GM18907 (cell line): ENCODE measurements at regions not wholly inside any gene's neighbourhood (a gene's known extent, or its start where the extent isn't known, plus 50 kb on each side); places are given as distances from the start of the nearest gene placed in this dataset.

Experiments
- ATAC-seq: cut with Tn5 transposase; IDR thresholded peaks from one replicate; pipeline ENCODE4 v1.9.1; 2021; ENCODE audit warnings: mild to moderate bottlenecking, moderate library complexity; ENCODE audit not compliant: unreplicated experiment

GRCh38 chr3:147755310-147755709 lies 346.1 kb downstream of the ZIC1 start:
- ATAC-seq = no peak

- no peak for ATAC-seq
Measured at GRCh38 chr3:147756476-147756875, 347.3 kb downstream of the ZIC1 start.

DNA sequence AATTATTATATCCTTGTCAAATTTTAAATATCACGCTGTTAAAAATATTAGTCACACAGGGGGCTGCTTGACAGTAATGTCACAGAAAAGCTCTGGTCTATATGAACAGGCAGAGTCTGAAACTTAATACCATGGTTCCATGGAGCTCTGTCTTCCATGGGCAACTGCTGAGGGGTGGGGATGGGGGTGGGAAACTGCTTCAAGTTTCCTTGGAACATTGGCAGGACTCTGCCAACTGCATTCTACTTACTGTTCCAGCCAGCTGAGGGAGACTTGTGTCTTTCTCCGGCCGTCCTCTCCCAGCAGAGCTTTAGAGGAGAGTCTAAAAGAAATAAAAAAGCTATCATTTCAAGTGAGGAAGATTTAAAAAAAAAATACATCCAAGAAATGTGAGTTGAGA lies 348.7 kb downstream of the ZIC1 start:
- no peak for ATAC-seq

DNA sequence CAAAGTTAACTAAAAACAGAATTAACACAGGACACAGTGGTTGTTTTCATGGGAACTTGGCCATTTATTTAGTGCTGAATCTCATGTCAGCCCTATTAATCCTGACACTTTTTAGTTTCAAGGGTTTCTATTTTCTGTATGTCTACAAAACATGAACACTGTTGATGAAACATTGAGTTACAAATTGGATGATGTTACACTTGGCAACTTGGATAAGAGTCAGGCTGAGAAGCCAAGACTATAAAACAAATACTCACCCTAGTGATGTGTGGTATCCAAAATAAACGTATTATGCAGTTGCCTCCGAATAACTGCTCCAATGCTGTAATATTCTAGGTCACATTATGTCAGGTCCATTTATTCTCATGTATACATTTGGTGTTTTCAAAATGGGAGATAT lies 349.6 kb downstream of the ZIC1 start:
- no peak for ATAC-seq

DNA sequence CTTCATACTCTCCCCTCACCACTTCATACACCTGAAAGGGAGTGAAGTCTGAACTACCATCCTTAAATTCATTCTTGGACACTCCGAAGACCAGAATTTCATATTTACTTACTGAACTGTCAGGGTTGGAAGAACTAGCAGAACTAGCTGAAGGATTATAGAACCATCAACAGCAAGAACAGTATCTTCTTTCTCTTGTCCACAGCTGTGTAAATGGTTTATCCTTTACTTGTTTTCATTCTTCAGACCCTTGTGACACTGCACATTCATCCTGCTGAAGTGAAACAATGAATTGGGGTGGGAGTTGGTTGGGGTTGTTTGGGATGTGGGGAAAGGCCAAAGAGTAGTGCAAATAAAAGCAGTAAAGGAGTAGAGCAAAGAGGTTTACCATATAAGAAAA lies 350.9 kb downstream of the ZIC1 start:
- ATAC-seq = no peak

DNA sequence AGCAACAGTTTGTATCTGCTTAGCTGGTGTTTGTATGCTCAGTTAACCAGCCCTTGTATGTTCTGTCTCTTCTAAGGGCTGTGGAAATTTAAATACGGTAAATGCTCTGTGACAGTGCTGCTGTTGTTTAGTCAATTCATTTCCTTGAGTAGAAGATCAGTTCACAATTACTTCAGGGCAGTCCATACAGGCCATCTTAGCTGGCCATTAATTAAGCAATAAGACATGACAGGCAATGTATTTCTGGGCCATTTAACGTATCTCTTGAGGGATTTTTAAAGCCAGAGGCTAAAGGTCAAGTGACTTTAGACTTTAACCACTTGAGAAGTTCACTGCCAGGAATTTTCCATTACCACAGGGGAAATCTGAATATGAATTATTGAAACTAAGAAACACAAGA lies 351.8 kb downstream of the ZIC1 start:
- ATAC-seq = no peak

DNA sequence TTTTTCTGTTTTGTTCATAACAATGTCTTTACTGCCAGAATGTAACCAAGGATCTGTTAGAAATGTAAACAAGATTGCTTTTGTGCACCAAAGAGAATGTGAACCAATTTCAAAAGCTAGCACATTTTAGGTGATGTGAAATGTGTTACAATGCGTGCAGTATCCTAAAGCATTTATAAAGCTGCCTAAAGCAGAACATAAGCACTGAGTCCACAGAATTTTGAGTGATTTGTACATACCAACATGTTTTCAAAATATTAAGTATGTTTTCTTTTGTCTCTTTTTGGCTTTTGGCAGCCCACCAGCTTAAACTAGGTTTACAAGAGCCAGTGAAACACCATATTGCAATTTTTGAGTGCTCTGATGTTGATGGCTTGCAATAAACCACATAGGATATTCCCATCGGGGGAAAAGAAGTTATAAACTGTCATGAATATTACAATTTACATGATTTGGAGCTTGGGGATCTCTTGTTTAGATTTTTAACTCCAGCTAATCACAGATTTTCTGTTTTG lies 364.0 kb downstream of the ZIC1 start:
- no peak for ATAC-seq

DNA sequence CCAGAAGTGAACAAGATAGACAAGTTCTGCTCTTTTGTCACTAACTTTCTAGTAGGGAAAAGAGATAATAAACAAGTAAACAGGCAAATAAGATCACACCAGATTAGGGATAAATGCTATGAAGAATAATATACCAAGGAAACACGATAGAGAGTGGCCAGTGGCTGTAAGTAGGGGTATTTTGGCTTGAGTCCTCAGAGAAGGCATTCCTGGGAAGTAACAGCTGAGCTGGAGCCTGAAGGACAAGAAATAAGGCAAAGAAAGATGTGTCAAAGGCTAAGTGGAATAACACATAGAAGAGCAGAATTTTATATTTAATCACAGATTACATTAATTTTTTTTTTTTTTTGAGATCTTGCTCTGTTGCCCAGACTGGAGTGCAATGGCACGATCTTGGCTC lies 366.2 kb downstream of the ZIC1 start:
- no peak for ATAC-seq

DNA sequence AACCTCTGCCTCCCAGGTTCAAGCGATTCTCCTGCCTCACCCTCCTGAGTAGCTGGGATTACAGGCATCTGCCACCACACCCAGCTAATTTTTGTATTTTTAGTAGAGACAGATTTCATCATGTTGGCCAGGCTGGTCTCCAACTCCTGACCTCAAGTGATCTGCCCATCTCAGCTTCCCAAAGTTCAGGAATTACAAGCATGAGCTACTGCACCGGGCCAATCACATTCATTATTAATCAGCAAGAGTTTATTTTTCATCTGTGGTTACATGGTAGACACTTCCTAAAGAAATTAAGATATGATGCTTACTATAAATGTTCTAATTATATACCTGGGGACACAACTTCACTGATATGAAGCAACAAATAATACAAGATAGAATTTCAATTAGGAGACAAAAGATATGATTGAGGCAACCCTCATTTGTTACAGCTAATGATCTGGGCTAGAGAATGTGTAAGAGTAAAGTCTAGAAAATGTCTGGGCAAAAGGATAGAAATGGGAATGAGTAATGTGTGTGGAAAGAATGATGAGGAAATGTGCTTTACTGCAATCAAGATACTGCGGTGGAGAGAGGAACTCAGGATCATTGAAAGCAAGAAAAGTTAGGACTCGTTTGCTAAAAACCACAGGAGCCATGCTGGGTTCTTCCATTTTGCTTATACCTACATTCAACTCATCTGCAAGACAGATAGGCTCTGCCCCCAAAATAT lies 366.8 kb downstream of the ZIC1 start:
- no peak for ATAC-seq

DNA sequence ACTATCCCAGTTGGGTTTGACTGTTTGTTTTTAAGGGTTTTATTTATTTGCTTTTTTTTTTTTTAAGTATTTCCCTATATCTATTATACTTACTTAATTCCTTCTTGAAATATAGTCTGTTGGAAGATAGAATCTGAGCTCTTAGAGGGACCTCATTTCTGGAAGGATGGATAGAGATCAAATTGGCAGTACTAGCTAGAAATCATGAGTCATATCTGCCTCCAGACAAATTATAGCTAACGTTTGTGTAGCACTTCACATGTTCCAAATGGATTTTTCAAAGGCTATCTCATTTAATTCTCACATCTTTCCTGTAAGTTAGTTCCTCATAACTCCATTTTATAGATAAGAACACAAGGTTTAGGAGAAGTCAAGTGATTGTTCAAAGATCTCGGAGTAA lies 384.7 kb downstream of the ZIC1 start:
- ATAC-seq = no peak

- no peak for ATAC-seq
Measured at GRCh38 chr3:147794596-147794995, 385.4 kb downstream of the ZIC1 start.

- ATAC-seq = no peak
Measured at GRCh38 chr3:147795418-147795817, 386.3 kb downstream of the ZIC1 start.

DNA sequence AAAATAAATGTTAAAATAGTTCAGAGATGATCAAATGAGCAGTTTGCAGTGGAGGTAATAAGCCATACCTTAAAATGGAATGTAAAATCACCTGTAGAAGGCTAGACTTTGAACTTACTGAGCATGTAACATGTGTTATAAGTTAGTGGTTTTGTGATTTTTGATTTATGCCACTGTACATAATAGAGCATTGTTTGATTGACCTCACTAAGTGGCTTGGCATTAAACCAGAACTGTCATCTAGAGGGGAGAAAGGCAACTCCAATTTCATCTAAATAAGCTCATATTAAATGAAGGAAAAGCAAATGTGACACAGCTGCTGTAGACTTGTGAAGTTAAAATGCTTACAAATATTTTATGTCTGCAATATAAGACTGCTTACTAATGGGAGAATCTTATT lies 387.9 kb downstream of the ZIC1 start:
- no peak for ATAC-seq

DNA sequence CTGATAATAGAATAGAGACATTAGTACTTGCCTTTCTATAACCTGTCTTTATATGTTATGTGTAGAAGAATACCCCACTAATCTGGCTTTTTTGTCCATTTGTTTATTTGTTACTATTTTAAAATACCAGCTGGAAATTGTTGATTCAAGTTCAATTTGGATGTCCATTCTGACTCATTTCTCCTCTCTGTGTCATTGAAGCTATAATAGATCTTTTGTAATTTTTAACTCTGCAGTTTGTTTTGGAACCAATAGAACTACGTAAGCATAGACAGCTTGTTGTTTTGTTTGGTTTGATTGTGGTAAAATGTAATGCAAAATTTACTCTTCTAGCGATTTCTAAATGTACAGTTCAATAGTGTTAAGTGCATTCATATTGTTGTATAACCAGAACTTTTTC lies 390.4 kb downstream of the ZIC1 start:
- no peak for ATAC-seq

- ATAC-seq = no peak
Measured at GRCh38 chr3:147807776-147808175, 398.6 kb downstream of the ZIC1 start.

- no peak for ATAC-seq
Measured at GRCh38 chr3:147809206-147809605, 400.0 kb downstream of the ZIC1 start.

- no peak for ATAC-seq
Measured at GRCh38 chr3:147812186-147812911, 403.2 kb downstream of the ZIC1 start.

DNA sequence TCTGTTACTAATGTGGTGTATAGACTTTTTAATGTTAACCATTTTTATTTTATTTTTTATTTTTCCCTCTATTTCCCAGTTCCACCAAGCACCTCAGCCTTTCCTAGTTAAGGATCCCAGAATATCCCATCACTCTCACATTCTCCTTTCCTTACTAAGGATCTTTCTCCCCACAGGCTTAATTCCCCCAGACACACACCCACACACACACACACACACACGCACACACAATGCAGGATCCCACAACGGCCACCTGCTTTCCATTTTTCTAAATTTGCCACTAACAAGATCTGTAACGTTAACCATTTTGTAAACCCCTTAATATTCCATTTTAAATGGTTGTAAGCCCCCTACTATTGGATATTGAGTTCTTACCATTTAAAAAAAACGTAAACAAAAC lies 404.1 kb downstream of the ZIC1 start:
- ATAC-seq = no peak

DNA sequence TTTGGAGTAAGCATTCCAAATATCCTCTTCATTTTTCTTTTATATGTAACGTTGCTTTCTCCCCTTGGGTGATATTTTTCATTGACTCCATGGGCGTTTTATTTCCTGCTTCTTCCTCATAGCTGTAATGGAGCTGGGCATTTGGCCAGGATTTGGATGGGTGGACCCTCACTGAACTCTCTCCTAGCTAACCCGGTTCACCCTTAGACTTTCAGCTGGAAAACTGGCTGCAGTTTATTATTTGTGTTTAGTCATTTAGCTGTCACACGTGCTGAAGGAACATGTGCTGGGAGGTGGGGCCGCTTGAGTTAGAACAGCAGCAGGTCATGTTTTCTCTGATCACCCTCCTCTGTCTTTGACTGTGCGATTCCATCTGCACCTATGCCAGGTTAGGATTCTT lies 407.6 kb downstream of the ZIC1 start:
- no peak for ATAC-seq

- ATAC-seq = no peak
Measured at GRCh38 chr3:147832611-147833010, 423.4 kb downstream of the ZIC1 start.

DNA sequence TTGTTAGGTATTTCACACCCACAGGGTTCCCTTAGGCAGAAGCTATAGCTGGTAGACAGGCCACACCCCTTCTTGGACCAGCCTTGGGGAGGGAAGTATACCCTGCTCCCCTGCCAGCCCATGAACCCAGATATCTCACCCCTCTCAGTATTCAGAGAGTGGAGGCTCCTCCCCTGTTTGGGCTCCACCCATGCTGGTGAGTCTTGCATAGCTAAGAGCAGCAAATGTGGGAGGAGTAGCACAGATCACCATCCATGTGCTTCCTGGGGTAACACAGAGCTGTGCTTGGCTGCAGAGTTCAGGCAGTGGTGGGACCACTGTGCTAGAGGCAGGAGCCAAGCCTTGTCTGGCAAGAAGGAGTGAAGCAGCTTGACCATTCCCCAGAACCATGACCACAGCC lies 427.2 kb downstream of the ZIC1 start:
- no peak for ATAC-seq

DNA sequence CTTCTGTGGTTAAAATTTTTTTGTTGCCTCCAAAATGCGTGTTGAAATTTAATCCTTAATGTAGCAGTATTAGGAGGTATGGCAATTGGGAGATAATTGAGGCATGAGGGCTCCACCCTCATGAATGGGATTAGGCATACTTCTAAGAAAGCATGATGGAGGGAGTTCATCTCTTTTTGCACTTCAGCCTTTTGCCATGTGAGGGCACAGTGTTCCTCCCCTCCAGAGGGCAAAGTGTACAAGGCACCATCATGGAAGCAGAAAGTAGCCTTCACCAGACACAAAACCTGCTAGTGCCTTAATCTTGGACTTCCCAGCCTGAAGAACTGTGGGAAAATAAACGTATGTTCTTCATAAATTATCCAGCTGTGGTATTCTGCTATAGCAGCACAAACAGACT lies 429.5 kb downstream of the ZIC1 start:
- peak; percentile 63 for ATAC-seq
